Natural killer cell treated with Interleukin-12 subunit alpha and Interleukin-12 subunit beta and Interleukin-15 and Interleukin-18, amount 100 ng/mL, for 72 hours (primary cell): ENCODE measurements at regions not wholly inside any gene's neighbourhood (a gene's known extent, or its start where the extent isn't known, plus 50 kb on each side); places are given as distances from the start of the nearest gene placed in this dataset.

ENCODE experiments used
- ATAC-seq, 2 donors: fragments of 150-1000 bp; cut with Tn5 transposase in 1 of 2; sonication (Bioruptor Pico), chemical (Tn5 transposase) in 1 of 2; 2 replicates each; pipeline ENCODE4 v1.10.0; 2021
- DNase-seq: peaks from one replicate; pipeline ENCODE4 v3.0.0; 2022; ENCODE audit warnings: low spot score
- H3K27ac Mint-ChIP-seq, 2 donors: 1 replicate in 1 of 2; 2 replicates in 1 of 2; pipeline ENCODE4 v1.8.0; 2022; ENCODE audit warnings: mixed read lengths in 2 of 2, mild to moderate bottlenecking in 1 of 2, moderate library complexity in 1 of 2
- H3K27me3 Mint-ChIP-seq, 2 donors: 1 replicate in 1 of 2; 2 replicates in 1 of 2; pipeline ENCODE4 v1.8.0; 2022; ENCODE audit warnings: mixed read lengths in 2 of 2
- H3K36me3 Mint-ChIP-seq: one replicate; pipeline ENCODE4 v1.8.0; 2022; ENCODE audit warnings: mixed read lengths
- H3K4me1 Mint-ChIP-seq, 2 donors: 1 replicate in 1 of 2; 2 replicates in 1 of 2; pipeline ENCODE4 v1.8.0; 2022; ENCODE audit warnings: low read depth in 2 of 2, mixed read lengths in 2 of 2, mild to moderate bottlenecking in 1 of 2
- H3K4me3 Mint-ChIP-seq: one replicate; pipeline ENCODE4 v1.8.0; 2022; ENCODE audit warnings: mixed read lengths
- H3K9me3 Mint-ChIP-seq: 2 replicates; pipeline ENCODE4 v1.8.0; 2022; ENCODE audit warnings: mixed read lengths

- DNase-seq: no peak
- peaks cover 19% of the 10 kb centered on the region for H3K9me3 Mint-ChIP-seq
- no peak for ATAC-seq
- H3K4me1 Mint-ChIP-seq: no peaks in the 10 kb centered on the region
- H3K4me3 Mint-ChIP-seq: no peak overlapping the region
- H3K27me3 Mint-ChIP-seq: no peaks in the 10 kb centered on the region
- H3K27ac Mint-ChIP-seq: no peak overlapping the region
- H3K36me3 Mint-ChIP-seq: peaks cover 5% of the 10 kb centered on the region
Observed at GRCh38 chr20:22008456-22008855, 303.0 kb downstream of the PAX1 start.

GRCh38 chr20:22006306-22006705 is 300.8 kb downstream of the PAX1 start:
- peaks cover 5% of the 10 kb centered on the region for H3K36me3 Mint-ChIP-seq
- peaks cover 16% of the 10 kb centered on the region for H3K9me3 Mint-ChIP-seq
- no peak overlapping the region for H3K27ac Mint-ChIP-seq
- H3K4me1 Mint-ChIP-seq: no peaks in the 10 kb centered on the region
- no peak overlapping the region for H3K4me3 Mint-ChIP-seq
- DNase-seq (no peak), ATAC-seq (no peak)
- no peaks in the 10 kb centered on the region for H3K27me3 Mint-ChIP-seq

GRCh38 chr20:22005535-22005934 is 300.1 kb downstream of the PAX1 start:
- no peak overlapping the region for H3K27ac Mint-ChIP-seq
- DNase-seq (no peak), ATAC-seq (no peak)
- H3K4me3 Mint-ChIP-seq: no peak overlapping the region
- H3K9me3 Mint-ChIP-seq: peaks cover 15% of the 10 kb centered on the region
- no peaks in the 10 kb centered on the region for H3K4me1 Mint-ChIP-seq
- H3K36me3 Mint-ChIP-seq: peaks cover 5% of the 10 kb centered on the region
- no peaks in the 10 kb centered on the region for H3K27me3 Mint-ChIP-seq

GRCh38 chr20:22004946-22005345 is 299.5 kb downstream of the PAX1 start:
- Mint-ChIP-seq H3K27ac (no peak overlapping the region), H3K9me3 (peaks cover 14% of the 10 kb centered on the region), H3K36me3 (peaks cover 5% of the 10 kb centered on the region), H3K4me1 (no peaks in the 10 kb centered on the region), H3K27me3 (no peaks in the 10 kb centered on the region), H3K4me3 (no peak overlapping the region)
- ATAC-seq: no peak
- no peak for DNase-seq

- peaks cover 5% of the 10 kb centered on the region for H3K36me3 Mint-ChIP-seq
- no peak for ATAC-seq
Observed at GRCh38 chr20:22003680-22004079, 298.2 kb downstream of the PAX1 start.

GRCh38 chr20:22001886-22002285 is 296.4 kb downstream of the PAX1 start:
- H3K4me1 Mint-ChIP-seq: no peaks in the 10 kb centered on the region
- no peak overlapping the region for H3K27ac Mint-ChIP-seq
- ATAC-seq (no peak), DNase-seq (no peak)
- H3K27me3 Mint-ChIP-seq: no peaks in the 10 kb centered on the region
- H3K4me3 Mint-ChIP-seq: no peak overlapping the region
- H3K9me3 Mint-ChIP-seq: peaks cover 9% of the 10 kb centered on the region
- H3K36me3 Mint-ChIP-seq: no peaks in the 10 kb centered on the region

More at GRCh38 chr20:22003680-22004079, 298.2 kb downstream of the PAX1 start:
- no peak overlapping the region for H3K4me3 Mint-ChIP-seq
- no peak overlapping the region for H3K27ac Mint-ChIP-seq
- no peak for DNase-seq
- peaks cover 15% of the 10 kb centered on the region for H3K9me3 Mint-ChIP-seq
- H3K27me3 Mint-ChIP-seq: no peaks in the 10 kb centered on the region
- H3K4me1 Mint-ChIP-seq: no peaks in the 10 kb centered on the region

- no peak overlapping the region for H3K4me3 Mint-ChIP-seq
- no peak overlapping the region for H3K27ac Mint-ChIP-seq
- DNase-seq (no peak), ATAC-seq (no peak)
- H3K36me3 Mint-ChIP-seq: no peaks in the 10 kb centered on the region
- no peaks in the 10 kb centered on the region for H3K27me3 Mint-ChIP-seq
- peaks cover 27% of the 10 kb centered on the region for H3K9me3 Mint-ChIP-seq
- H3K4me1 Mint-ChIP-seq: no peaks in the 10 kb centered on the region
Observed at GRCh38 chr20:21995461-21995860, 290.0 kb downstream of the PAX1 start.

GRCh38 chr20:21994203-21994602 is 288.7 kb downstream of the PAX1 start:
- H3K27ac Mint-ChIP-seq: no peak overlapping the region
- H3K36me3 Mint-ChIP-seq: no peaks in the 10 kb centered on the region
- H3K27me3 Mint-ChIP-seq: no peaks in the 10 kb centered on the region
- H3K4me3 Mint-ChIP-seq: no peak overlapping the region
- no peaks in the 10 kb centered on the region for H3K4me1 Mint-ChIP-seq
- no peak for DNase-seq
- no peak for ATAC-seq
- H3K9me3 Mint-ChIP-seq: peaks cover 24% of the 10 kb centered on the region

- Mint-ChIP-seq H3K27me3 (no peaks in the 10 kb centered on the region), H3K27ac (no peak overlapping the region), H3K4me1 (no peaks in the 10 kb centered on the region), H3K9me3 (peaks cover 24% of the 10 kb centered on the region), H3K36me3 (peaks cover 11% of the 10 kb centered on the region), H3K4me3 (no peak overlapping the region)
- DNase-seq (no peak), ATAC-seq (no peak)
Observed at GRCh38 chr20:21982559-21982958, 277.1 kb downstream of the PAX1 start.

GRCh38 chr20:21981597-21982344 is 276.3 kb downstream of the PAX1 start:
- DNase-seq (no peak), ATAC-seq (no peak)
- Mint-ChIP-seq H3K36me3 (peaks cover 18% of the 10 kb centered on the region), H3K4me3 (no peak overlapping the region), H3K27ac (no peak overlapping the region), H3K27me3 (no peaks in the 10 kb centered on the region), H3K9me3 (peaks cover 25% of the 10 kb centered on the region), H3K4me1 (no peaks in the 10 kb centered on the region)

GRCh38 chr20:21981179-21981578 is 275.7 kb downstream of the PAX1 start:
- Mint-ChIP-seq H3K36me3 (peaks cover 18% of the 10 kb centered on the region), H3K27me3 (no peaks in the 10 kb centered on the region), H3K9me3 (peaks cover 24% of the 10 kb centered on the region), H3K4me3 (no peak overlapping the region), H3K4me1 (no peaks in the 10 kb centered on the region), H3K27ac (no peak overlapping the region)
- ATAC-seq (no peak), DNase-seq (no peak)

- no peak for ATAC-seq
- Mint-ChIP-seq H3K36me3 (peaks cover 9% of the 10 kb centered on the region), H3K27me3 (no peaks in the 10 kb centered on the region)
Observed at GRCh38 chr20:21971436-21971835, 266.0 kb downstream of the PAX1 start.

GRCh38 chr20:21968486-21968885 is 263.0 kb downstream of the PAX1 start:
- ATAC-seq (no peak), DNase-seq (no peak)
- Mint-ChIP-seq H3K4me3 (no peak overlapping the region), H3K4me1 (no peaks in the 10 kb centered on the region), H3K27ac (no peak overlapping the region), H3K36me3 (no peaks in the 10 kb centered on the region), H3K27me3 (no peaks in the 10 kb centered on the region), H3K9me3 (peaks cover 3% of the 10 kb centered on the region)

More at GRCh38 chr20:21971436-21971835, 266.0 kb downstream of the PAX1 start:
- Mint-ChIP-seq H3K4me3 (no peak overlapping the region), H3K9me3 (peaks cover 15% of the 10 kb centered on the region), H3K4me1 (no peaks in the 10 kb centered on the region), H3K27ac (no peak overlapping the region)
- DNase-seq: no peak

GRCh38 chr20:21967481-21967880 is 262.0 kb downstream of the PAX1 start:
- H3K36me3 Mint-ChIP-seq: no peaks in the 10 kb centered on the region
- no peak overlapping the region for H3K27ac Mint-ChIP-seq
- no peaks in the 10 kb centered on the region for H3K27me3 Mint-ChIP-seq
- ATAC-seq (no peak), DNase-seq (no peak)
- peaks cover 6% of the 10 kb centered on the region for H3K9me3 Mint-ChIP-seq
- no peak overlapping the region for H3K4me3 Mint-ChIP-seq
- H3K4me1 Mint-ChIP-seq: no peaks in the 10 kb centered on the region

- Mint-ChIP-seq H3K9me3 (peaks cover 7% of the 10 kb centered on the region), H3K36me3 (no peaks in the 10 kb centered on the region), H3K4me3 (no peak overlapping the region), H3K4me1 (no peaks in the 10 kb centered on the region), H3K27ac (no peak overlapping the region), H3K27me3 (no peaks in the 10 kb centered on the region)
- ATAC-seq: peak in 1 of 2 donors; percentile 24
- no peak for DNase-seq
Observed at GRCh38 chr20:21956591-21956990, 251.1 kb downstream of the PAX1 start.
